Endothelial cell of umbilical vein (primary cell): ENCODE measurements at regions not wholly inside any gene's neighbourhood (a gene's known extent, or its start where the extent isn't known, plus 50 kb on each side); places are given as distances from the start of the nearest gene placed in this dataset.

Experiments used
- BruUV-seq: library from RNA; stranded (reverse); fragments of 400-500 nt; replicated peaks from 2 replicates; lab custom pipeline; 2021; lab: Mats Ljungman, UMichigan
- CTCF ChIA-PET: fragments of 300-600, 350-600 bp; sonication (Branson Sonifier 250); formaldehyde crosslinking; loops from one replicate; lab custom pipeline; 2021; ENCODE audit warnings: antibody characterized with exemption, inconsistent platforms; lab: Charles Lee
- POLR2A ChIA-PET: fragments of 300-600, 350-600 bp; sonication (Branson Sonifier 250); formaldehyde crosslinking; loops from one replicate; lab custom pipeline; 2021; ENCODE audit warnings: antibody characterized with exemption, inconsistent platforms; lab: Charles Lee
- DNase-seq: peaks from one replicate; pipeline ENCODE4 v3.0.0-alpha.2; 2011; ENCODE audit warnings: low read depth, low spot score
- FAIRE-seq: peaks from 2 replicates; lab custom pipeline; 2011; peaks lifted over from hg19 to GRCh38; lab: Jason Lieb, UNC
- H2AFZ ChIP-seq: 2 replicates; pipeline ENCODE4 v1.6.0; 2012; ENCODE audit warnings: low read depth, low read length, control low read depth, inconsistent platforms
- H3K27ac ChIP-seq: 2 replicates; pipeline ENCODE4 v1.5.1; 2011; ENCODE audit warnings: low read depth, mild to moderate bottlenecking, control low read depth, low read length, moderate library complexity; ENCODE audit not compliant: insufficient read depth
- H3K27me3 ChIP-seq, 2 experiments: 2 replicates each; pipeline versions ENCODE4 v1.6.0 to v1.6.1; 2011; ENCODE audit warnings: low read length in 2 of 2, mixed read lengths in 1 of 2; ENCODE audit not compliant: control insufficient read depth in 2 of 2, insufficient read depth in 2 of 2
- H3K36me3 ChIP-seq, 2 experiments: 2 replicates in 1 of 2; 3 replicates in 1 of 2; pipeline ENCODE4 v1.5.1; 2011; ENCODE audit warnings: low read length in 2 of 2, mild to moderate bottlenecking in 1 of 2, moderate library complexity in 1 of 2; ENCODE audit not compliant: control insufficient read depth in 2 of 2, insufficient read depth in 2 of 2; ENCODE audit errors: extremely low read depth in 1 of 2
- H3K4me1 ChIP-seq: 3 replicates; pipeline ENCODE4 v1.5.1; 2011; ENCODE audit warnings: mild to moderate bottlenecking, low read length; ENCODE audit not compliant: control insufficient read depth, insufficient read depth; ENCODE audit errors: extremely low read depth
- H3K4me2 ChIP-seq: 2 replicates; pipeline ENCODE4 v1.6.1; 2011; ENCODE audit warnings: low read length, control low read depth, mixed read lengths; ENCODE audit not compliant: insufficient read depth
- H3K4me3 ChIP-seq, 3 experiments: fragments of 200-600 bp in 1 of 3; sonication (generic), shearing (Covaris generic) in 1 of 3; replicated peaks in 1 of 3; 2 replicates each; pipeline ENCODE4 v1.5.1; 2011 to 2016; ENCODE audit warnings: control low read depth in 3 of 3, low read length in 3 of 3, mild to moderate bottlenecking in 2 of 3, inconsistent platforms in 1 of 3, low read depth in 1 of 3, moderate library complexity in 1 of 3; ENCODE audit not compliant: insufficient read depth in 1 of 3
- H3K79me2 ChIP-seq: 2 replicates; pipeline ENCODE4 v1.6.0; 2012; ENCODE audit warnings: low read length, inconsistent platforms; ENCODE audit not compliant: control insufficient read depth, insufficient read depth
- H3K9ac ChIP-seq: replicated peaks from 2 replicates; pipeline ENCODE3; 2011; ENCODE audit warnings: low read length, control low read depth; ENCODE audit not compliant: insufficient read depth; ENCODE audit errors: extremely low read depth
- H3K9me1 ChIP-seq: replicated peaks from 3 replicates; pipeline ENCODE4 v1.6.0; 2011; ENCODE audit warnings: mild to moderate bottlenecking, low read length; ENCODE audit not compliant: control insufficient read depth, insufficient read depth; ENCODE audit errors: extremely low read depth
- H3K9me3 ChIP-seq: replicated peaks from 2 replicates; pipeline ENCODE4 v1.5.1; 2012; ENCODE audit warnings: low read length, inconsistent platforms; ENCODE audit not compliant: control insufficient read depth, insufficient read depth
- H4K20me1 ChIP-seq: replicated peaks from 2 replicates; pipeline ENCODE3; 2011; ENCODE audit warnings: mild to moderate bottlenecking, low read length; ENCODE audit not compliant: control insufficient read depth, insufficient read depth; ENCODE audit errors: extremely low read depth
- CTCF ChIP-seq, 2 donors: IDR thresholded peaks; 1 replicate in 1 of 2; 2 replicates in 1 of 2; pipeline ENCODE4 v1.5.1; 2011; ENCODE audit warnings: low read length in 2 of 2, mild to moderate bottlenecking in 2 of 2, moderate library complexity in 2 of 2, control low read depth in 1 of 2, inconsistent platforms in 1 of 2, low read depth in 1 of 2; ENCODE audit not compliant: insufficient read depth in 1 of 2; ENCODE audit errors: extremely low read depth in 1 of 2
- EZH2 ChIP-seq: IDR thresholded peaks from 2 replicates; pipeline ENCODE4 v1.6.1; 2012; ENCODE audit warnings: borderline replicate concordance, low read depth, mild to moderate bottlenecking, moderate library complexity, low read length, inconsistent platforms; ENCODE audit not compliant: severe bottlenecking
- FOS ChIP-seq: IDR thresholded peaks from 2 replicates; pipeline ENCODE4 v1.6.1; 2011; ENCODE audit warnings: mild to moderate bottlenecking, low read length, moderate library complexity, borderline replicate concordance; ENCODE audit not compliant: insufficient read depth
- GATA2 ChIP-seq: IDR thresholded peaks from 2 replicates; pipeline ENCODE4 v1.7.0; 2011; ENCODE audit warnings: low read depth, mild to moderate bottlenecking, moderate library complexity, mixed read lengths, low read length; ENCODE audit not compliant: insufficient read length, insufficient read depth
- JUN ChIP-seq: IDR thresholded peaks from 2 replicates; pipeline ENCODE4 v1.6.1; 2011; ENCODE audit warnings: borderline replicate concordance, low read depth; ENCODE audit not compliant: insufficient read length, insufficient read depth
- MAX ChIP-seq: IDR thresholded peaks from 2 replicates; pipeline ENCODE4 v1.6.1; 2011; ENCODE audit not compliant: insufficient read depth, insufficient read length
- MYC ChIP-seq: IDR thresholded peaks from one replicate; pipeline ENCODE4 v1.6.1; 2011; ENCODE audit warnings: mild to moderate bottlenecking, low read depth, low read length
- POLR2A ChIP-seq: IDR thresholded peaks from 2 replicates; pipeline ENCODE4 v1.6.1; 2012; ENCODE audit warnings: low read depth, mild to moderate bottlenecking, control low read depth, low read length
- POLR2AphosphoS5 ChIP-seq: IDR thresholded peaks from 2 replicates; pipeline ENCODE4 v1.6.1; 2012; ENCODE audit warnings: low read depth, mild to moderate bottlenecking, control low read depth, low read length, moderate library complexity; ENCODE audit not compliant: insufficient read depth
- dilution Hi-C: fragments of 300-500 bp; cut with MboI; formaldehyde crosslinking; loops from one replicate; pipeline ENCODE4 v1.15.0; 2019; ENCODE audit warnings: low sequenced_read_pairs; ENCODE audit not compliant: extremely low pct_ligation_motif_present
- intact Hi-C: fragments of 100-400 bp; cut with micrococcal nuclease; formaldehyde crosslinking; loops from one replicate; pipeline ENCODE4 v1.10.0; 2022

GRCh38 chr6:27091661-27092315 is 155.7 kb upstream of the PRSS16 start:
- CTCF ChIA-PET: interaction anchor here (1.4 to 2.0 kb wide), 2 partner anchors 35 to 496 kb away, joined by 4 read pairs; no protein-coding TSS in a partner anchor
- dilution Hi-C loops: no loop called here
- BruUV-seq: TSS peak; percentile 100

GRCh38 chr6:27092316-27092692 is 155.2 kb upstream of the PRSS16 start:
- ChIA-PET CTCF (interaction anchor here (1.4 kb wide), 1 partner anchor 35 kb away, joined by 4 read pairs; no protein-coding TSS in a partner anchor), POLR2A (no interaction called here)
- H4K20me1 ChIP-seq: no peaks in the 10 kb centered on the region
- intact Hi-C loops (loop anchor here (5.0 kb wide), 1 partner anchor 760 kb away; no protein-coding TSS in a partner anchor), dilution Hi-C loops (no loop called here)
- H3K9me1 ChIP-seq: no peaks in the 10 kb centered on the region
- no peak overlapping the region for H3K9ac ChIP-seq
- DNase-seq (no peak), FAIRE-seq (no peak)
- peak overlapping the region; percentile 61 for H2AFZ ChIP-seq
- peak overlapping the region in 2 of 3 experiments; percentile 14 to 17 for H3K4me3 ChIP-seq
- H3K36me3 ChIP-seq: no peaks in the 10 kb centered on the region
- no TSS peak for BruUV-seq
- peak overlapping the region; percentile 87 for H3K4me2 ChIP-seq
- H3K27ac ChIP-seq: no peak overlapping the region
- H3K9me3 ChIP-seq: no peaks in the 10 kb centered on the region
- TF ChIP-seq POLR2AphosphoS5 (no peak), MAX (no peak), POLR2A (no peak), JUN (no peak), GATA2 (no peak), CTCF (IDR thresholded peaks at IDR 0.05; ENCODE audit: extremely low read depth in 1 of 2, insufficient read depth in 1 of 2, low read depth in 1 of 2, low read length in 2 of 2) (no peak), FOS (no peak), EZH2 (no peak), MYC (no peak)
- H3K4me1 ChIP-seq: peaks cover 10% of the 10 kb centered on the region
- peaks cover 2 to 22% of the 10 kb centered on the region in 2 experiments for H3K27me3 ChIP-seq
- no peaks in the 10 kb centered on the region for H3K79me2 ChIP-seq

More at GRCh38 chr6:27091661-27092315, 155.7 kb upstream of the PRSS16 start:
- Histone ChIP-seq H3K27me3 (peaks cover 2 to 22% of the 10 kb centered on the region in 2 experiments), H3K4me2 (peak overlapping the region; percentile 87), H3K4me3 (peak overlapping the region; percentile 8 to 17 (median 14)), H3K36me3 (no peaks in the 10 kb centered on the region), H2AFZ (peak overlapping the region; percentile 61), H3K9me1 (no peaks in the 10 kb centered on the region), H4K20me1 (no peaks in the 10 kb centered on the region), H3K27ac (no peak overlapping the region), H3K4me1 (peaks cover 10% of the 10 kb centered on the region), H3K79me2 (no peaks in the 10 kb centered on the region), H3K9me3 (no peaks in the 10 kb centered on the region), H3K9ac (no peak overlapping the region)
- TF ChIP-seq GATA2 (peak; percentile 26), MYC (no peak), POLR2A (no peak), POLR2AphosphoS5 (peak; percentile 27)
- peak; percentile 56 for DNase-seq
- POLR2A ChIA-PET: no interaction called here
- intact Hi-C loops: loop anchor here (5.0 kb wide), 1 partner anchor 759 kb away; no protein-coding TSS in a partner anchor
- FAIRE-seq: peak; percentile 89
